Iris pigment epithelial cell (primary cell): ENCODE measurements at regions not wholly inside any gene's neighbourhood (a gene's known extent, or its start where the extent isn't known, plus 50 kb on each side); places are given as distances from the start of the nearest gene placed in this dataset.
A peak's percentile ranks its signal among the peaks of the same experiment; 100 is the strongest.

Source experiments
- DNase-seq: peaks from one replicate; pipeline ENCODE4 v3.0.0-alpha.2; 2011; ENCODE audit warnings: low read depth

GRCh38 chr5:136689552-136689951 lies 324.2 kb upstream of the TRPC7 start:
- DNase-seq: no peak

- DNase-seq: peak; percentile 37
These were observed 321.0 kb upstream of the TRPC7 start for GRCh38 chr5:136686192-136686872.

- no peak for DNase-seq
These were observed 317.6 kb upstream of the TRPC7 start for GRCh38 chr5:136682986-136683385.

- no peak for DNase-seq
These were observed 313.9 kb upstream of the TRPC7 start for GRCh38 chr5:136679233-136679632.

GRCh38 chr5:136677217-136677616 lies 311.9 kb upstream of the TRPC7 start:
- peak; percentile 6 for DNase-seq

GRCh38 chr5:136676685-136677084 lies 311.3 kb upstream of the TRPC7 start:
- no peak for DNase-seq

- no peak for DNase-seq
These were observed 310.4 kb upstream of the TRPC7 start for GRCh38 chr5:136675769-136676168.

- DNase-seq: no peak
These were observed 308.8 kb upstream of the TRPC7 start for GRCh38 chr5:136674178-136674577.

- no peak for DNase-seq
These were observed 302.4 kb upstream of the TRPC7 start for GRCh38 chr5:136667789-136668188.

GRCh38 chr5:136666970-136667620 lies 301.8 kb upstream of the TRPC7 start:
- DNase-seq: no peak

GRCh38 chr5:136665331-136665730 lies 300.0 kb upstream of the TRPC7 start:
- no peak for DNase-seq

- DNase-seq: no peak
These were observed 295.7 kb upstream of the TRPC7 start for GRCh38 chr5:136661026-136661425.

- peak; percentile 7 for DNase-seq
These were observed 291.5 kb upstream of the TRPC7 start for GRCh38 chr5:136656811-136657210.

- DNase-seq: peak; percentile 21
These were observed 290.1 kb upstream of the TRPC7 start for GRCh38 chr5:136655468-136655867.

- DNase-seq: no peak
These were observed 281.6 kb upstream of the TRPC7 start for GRCh38 chr5:136646915-136647314.

GRCh38 chr5:136642976-136643375 lies 277.6 kb upstream of the TRPC7 start:
- no peak for DNase-seq

GRCh38 chr5:136639616-136640015 lies 274.3 kb upstream of the TRPC7 start:
- DNase-seq: no peak

- no peak for DNase-seq
These were observed 272.7 kb upstream of the TRPC7 start for GRCh38 chr5:136638084-136638483.

- DNase-seq: no peak
These were observed 270.7 kb upstream of the TRPC7 start for GRCh38 chr5:136636001-136636400.

GRCh38 chr5:136631186-136631585 lies 265.8 kb upstream of the TRPC7 start:
- DNase-seq: peak; percentile 6

GRCh38 chr5:136629125-136629792 lies 263.9 kb upstream of the TRPC7 start:
- DNase-seq: no peak

GRCh38 chr5:136626531-136626930 lies 261.2 kb upstream of the TRPC7 start:
- no peak for DNase-seq

GRCh38 chr5:136622747-136623146 lies 257.4 kb upstream of the TRPC7 start:
- DNase-seq: no peak
